CD4-positive, alpha-beta T cell treated with Interferon gamma for 1 hour (primary cell): ENCODE measurements at regions not wholly inside any gene's neighbourhood (a gene's known extent, or its start where the extent isn't known, plus 50 kb on each side); places are given as distances from the start of the nearest gene placed in this dataset.
"Not testable (repeated sequence)": the region's sequence is repeated elsewhere in the genome, so short reads cannot be mapped to it uniquely, and the experiment has no call there.

Experiments used
- DNase-seq: peaks from one replicate; pipeline ENCODE4 v3.0.0-alpha.2; 2020

- DNase-seq: no peak
Measured at GRCh38 chr2:21194147-21194546, 70.4 kb downstream of the TDRD15 start.

- DNase-seq: no peak
Measured at GRCh38 chr2:21194858-21195271, 71.1 kb downstream of the TDRD15 start.

- no peak for DNase-seq
Measured at GRCh38 chr2:21195326-21195725, 71.6 kb downstream of the TDRD15 start.

GRCh38 chr2:21198637-21199036 is 74.9 kb downstream of the TDRD15 start:
- DNase-seq: no peak

- no peak for DNase-seq
Measured at GRCh38 chr2:21203976-21204375, 80.2 kb downstream of the TDRD15 start.

GRCh38 chr2:21214085-21214484 is 90.3 kb downstream of the TDRD15 start:
- not testable (repeated sequence) for DNase-seq

GRCh38 chr2:21217442-21217841 is 93.7 kb downstream of the TDRD15 start:
- no peak for DNase-seq

- DNase-seq: no peak
Measured at GRCh38 chr2:21220930-21221329, 97.2 kb downstream of the TDRD15 start.

- DNase-seq: no peak
Measured at GRCh38 chr2:21223618-21224017, 99.8 kb downstream of the TDRD15 start.

- no peak for DNase-seq
Measured at GRCh38 chr2:21228041-21228895, 104.5 kb downstream of the TDRD15 start.

- no peak for DNase-seq
Measured at GRCh38 chr2:21229302-21229701, 105.5 kb downstream of the TDRD15 start.

GRCh38 chr2:21230140-21230539 is 106.4 kb downstream of the TDRD15 start:
- DNase-seq: no peak

GRCh38 chr2:21231985-21232384 is 108.2 kb downstream of the TDRD15 start:
- DNase-seq: no peak

GRCh38 chr2:21233194-21233593 is 109.4 kb downstream of the TDRD15 start:
- DNase-seq: no peak

GRCh38 chr2:21234001-21234400 is 110.2 kb downstream of the TDRD15 start:
- no peak for DNase-seq

GRCh38 chr2:21234464-21235120 is 110.8 kb downstream of the TDRD15 start:
- no peak for DNase-seq

- DNase-seq: not testable (repeated sequence)
Measured at GRCh38 chr2:21239749-21240148, 116.0 kb downstream of the TDRD15 start.

- no peak for DNase-seq
Measured at GRCh38 chr2:21244161-21244560, 120.4 kb downstream of the TDRD15 start.

GRCh38 chr2:21245565-21245964 is 121.8 kb downstream of the TDRD15 start:
- DNase-seq: no peak

- DNase-seq: no peak
Measured at GRCh38 chr2:21249367-21249766, 125.6 kb downstream of the TDRD15 start.

- DNase-seq: no peak
Measured at GRCh38 chr2:21250673-21251072, 126.9 kb downstream of the TDRD15 start.

GRCh38 chr2:21251216-21251980 is 127.6 kb downstream of the TDRD15 start:
- no peak for DNase-seq

- no peak for DNase-seq
Measured at GRCh38 chr2:21253311-21254027, 129.7 kb downstream of the TDRD15 start.
